Kidney (tissue), 13 donors: ENCODE measurements at regions not wholly inside any gene's neighbourhood (a gene's known extent, or its start where the extent isn't known, plus 50 kb on each side); places are given as distances from the start of the nearest gene placed in this dataset.

Experiments
- DNase-seq, 5 donors: peaks; one replicate each; pipeline ENCODE4 v3.0.0-alpha.2; 2013 to 2020
- FAIRE-seq: peaks from 2 replicates; lab custom pipeline; 2012; peaks lifted over from hg19 to GRCh38; lab: Jason Lieb, UNC
- H3K27ac ChIP-seq, 2 donors: one replicate each; pipeline ENCODE4 v1.7.0; 2013; ENCODE audit warnings: low read depth in 2 of 2, low read length in 2 of 2, inconsistent platforms in 1 of 2
- H3K27me3 ChIP-seq: one replicate; pipeline ENCODE4 v1.7.1; 2013; ENCODE audit warnings: low read length, inconsistent platforms; ENCODE audit not compliant: control insufficient read depth, insufficient read depth
- H3K36me3 ChIP-seq, 3 donors: one replicate each; pipeline versions ENCODE4 v1.7.0 to v1.7.1; 2013; ENCODE audit warnings: low read length in 3 of 3, control low read depth in 1 of 3, inconsistent platforms in 1 of 3; ENCODE audit not compliant: insufficient read depth in 3 of 3, control insufficient read depth in 2 of 3
- H3K4me1 ChIP-seq, 3 donors: one replicate each; pipeline versions ENCODE4 v1.7.0 to v1.7.1; 2013; ENCODE audit warnings: low read length in 3 of 3, inconsistent platforms in 1 of 3, low read depth in 1 of 3; ENCODE audit not compliant: control insufficient read depth in 2 of 3, insufficient read depth in 2 of 3
- H3K4me3 ChIP-seq, 3 donors: one replicate each; pipeline versions ENCODE4 v1.7.0 to v1.8.1; 2013; ENCODE audit warnings: low read length in 3 of 3, control low read depth in 1 of 3, inconsistent platforms in 1 of 3
- H3K9ac ChIP-seq, 3 donors: one replicate each; pipeline versions ENCODE4 v1.7.0 to v1.7.1; 2013; ENCODE audit warnings: low read length in 3 of 3, control low read depth in 1 of 3, inconsistent platforms in 1 of 3
- H3K9me3 ChIP-seq, 3 donors: one replicate each; pipeline versions ENCODE4 v1.7.0 to v1.7.1; 2013; ENCODE audit warnings: low read length in 3 of 3, control low read depth in 1 of 3, inconsistent platforms in 1 of 3; ENCODE audit not compliant: control insufficient read depth in 2 of 3, insufficient read depth in 1 of 3
- intact Hi-C: fragments of 100-400 bp; cut with DNase I; formaldehyde crosslinking; loops from one replicate; pipeline ENCODE4 v1.11.1; 2022
- TF ChIP-seq, protein P1 (sequence below): IDR thresholded peaks from 3 replicates; pipeline ENCODE4 v1.5.1; 2012; ENCODE audit warnings: mild to moderate bottlenecking, moderate library complexity, borderline replicate concordance; ENCODE audit not compliant: insufficient read depth; ENCODE audit errors: extremely low read depth
- donor health status: control.
- donor health status: control.
- donor health status: control.
- donor health status: control.
- donor health status: control.
- donor health status: DM: yes; HTN: yes; CAD: no.
- donor health status: Normal renal cell carcinoma (clear cell type).

DNA sequence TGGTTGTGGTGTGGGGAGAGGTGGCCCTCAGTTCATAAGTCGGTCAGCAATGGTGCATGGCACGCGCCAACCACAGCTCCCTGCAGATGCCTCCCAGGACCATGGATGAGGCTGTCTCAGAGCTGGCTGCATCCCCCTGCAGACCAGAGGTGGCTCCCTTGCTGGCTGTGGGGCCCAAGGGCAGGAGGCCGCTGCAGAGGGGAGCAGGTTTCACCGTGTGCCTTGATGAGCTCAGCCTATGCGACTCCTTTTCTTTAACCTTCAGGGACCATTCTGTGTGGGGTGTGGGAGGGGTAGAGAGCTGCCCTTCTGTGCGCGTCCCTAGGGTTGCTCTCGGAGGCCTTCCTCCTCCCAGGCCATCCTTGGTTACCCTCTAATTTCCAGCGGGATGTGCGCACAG lies 152.4 kb downstream of the ACTR3B start:
- FAIRE-seq: no peak
- TF ChIP-seq, protein P1, sequence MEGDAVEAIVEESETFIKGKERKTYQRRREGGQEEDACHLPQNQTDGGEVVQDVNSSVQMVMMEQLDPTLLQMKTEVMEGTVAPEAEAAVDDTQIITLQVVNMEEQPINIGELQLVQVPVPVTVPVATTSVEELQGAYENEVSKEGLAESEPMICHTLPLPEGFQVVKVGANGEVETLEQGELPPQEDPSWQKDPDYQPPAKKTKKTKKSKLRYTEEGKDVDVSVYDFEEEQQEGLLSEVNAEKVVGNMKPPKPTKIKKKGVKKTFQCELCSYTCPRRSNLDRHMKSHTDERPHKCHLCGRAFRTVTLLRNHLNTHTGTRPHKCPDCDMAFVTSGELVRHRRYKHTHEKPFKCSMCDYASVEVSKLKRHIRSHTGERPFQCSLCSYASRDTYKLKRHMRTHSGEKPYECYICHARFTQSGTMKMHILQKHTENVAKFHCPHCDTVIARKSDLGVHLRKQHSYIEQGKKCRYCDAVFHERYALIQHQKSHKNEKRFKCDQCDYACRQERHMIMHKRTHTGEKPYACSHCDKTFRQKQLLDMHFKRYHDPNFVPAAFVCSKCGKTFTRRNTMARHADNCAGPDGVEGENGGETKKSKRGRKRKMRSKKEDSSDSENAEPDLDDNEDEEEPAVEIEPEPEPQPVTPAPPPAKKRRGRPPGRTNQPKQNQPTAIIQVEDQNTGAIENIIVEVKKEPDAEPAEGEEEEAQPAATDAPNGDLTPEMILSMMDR: no peak
- intact Hi-C loops: no loop called here

GRCh38 chr7:152912511-152912910 lies 153.0 kb downstream of the ACTR3B start:
- FAIRE-seq (no peak), DNase-seq (peak in 1 of 5 donors; percentile 11)
- Histone ChIP-seq H3K36me3 (no peaks in the 10 kb centered on the region), H3K9ac (no peak overlapping the region), H3K4me3 (no peak overlapping the region), H3K4me1 (peaks cover 0 to 12% (median 5%) of the 10 kb centered on the region in 3 donors), H3K27me3 (no peaks in the 10 kb centered on the region), H3K27ac (no peak overlapping the region), H3K9me3 (peaks cover 0 to 3% (median 0%) of the 10 kb centered on the region in 3 donors)
- intact Hi-C loops: no loop called here
- TF ChIP-seq, protein P1: no peak

More for the DNA sequence above, 152.4 kb downstream of the ACTR3B start:
- peaks cover 0 to 12% (median 5%) of the 10 kb centered on the region in 3 donors for H3K4me1 ChIP-seq
- no peak overlapping the region for H3K9ac ChIP-seq
- no peaks in the 10 kb centered on the region for H3K36me3 ChIP-seq
- peak in 2 of 5 donors; percentile 9 to 26 for DNase-seq
- no peak overlapping the region for H3K4me3 ChIP-seq
- no peak overlapping the region for H3K27ac ChIP-seq
- peaks cover 0 to 3% (median 0%) of the 10 kb centered on the region in 3 donors for H3K9me3 ChIP-seq
- no peaks in the 10 kb centered on the region for H3K27me3 ChIP-seq

DNA sequence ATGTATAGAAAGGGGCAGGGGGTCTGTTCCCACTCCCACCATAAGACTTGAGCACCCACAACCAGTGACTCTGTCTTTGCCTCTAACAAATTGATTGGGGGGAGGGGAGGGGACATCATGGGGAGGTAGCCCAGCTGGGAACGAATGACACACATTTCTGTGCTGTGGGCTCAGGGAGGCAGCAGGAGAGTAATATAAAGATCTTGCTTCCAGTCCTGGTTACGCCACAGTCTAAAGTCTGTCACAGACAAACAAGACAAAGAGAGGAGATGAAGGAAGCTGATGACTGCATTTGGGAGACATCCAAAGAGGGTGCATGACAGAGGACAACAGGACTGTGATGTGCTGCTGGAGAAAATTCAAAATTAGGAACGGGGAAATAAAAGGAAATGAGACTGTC lies 153.9 kb downstream of the ACTR3B start:
- TF ChIP-seq, protein P1: no peak
- peaks cover 0 to 12% (median 5%) of the 10 kb centered on the region in 3 donors for H3K4me1 ChIP-seq
- no peak overlapping the region for H3K9ac ChIP-seq
- FAIRE-seq (no peak), DNase-seq (no peak)
- intact Hi-C loops: no loop called here
- no peak overlapping the region for H3K27ac ChIP-seq
- H3K36me3 ChIP-seq: no peaks in the 10 kb centered on the region
- H3K9me3 ChIP-seq: peaks cover 0 to 3% (median 0%) of the 10 kb centered on the region in 3 donors
- H3K27me3 ChIP-seq: no peaks in the 10 kb centered on the region
- H3K4me3 ChIP-seq: no peak overlapping the region
